NB4 (cell line): ENCODE measurements at regions not wholly inside any gene's neighbourhood (a gene's known extent, or its start where the extent isn't known, plus 50 kb on each side); places are given as distances from the start of the nearest gene placed in this dataset.

Source experiments
- DNase-seq: peaks from one replicate; pipeline ENCODE4 v3.0.0; 2010; ENCODE audit warnings: low read depth
- H3K4me3 ChIP-seq: one replicate; pipeline ENCODE4 v1.5.1; 2011; ENCODE audit warnings: mild to moderate bottlenecking, low read depth, low read length, moderate library complexity
- MAX ChIP-seq: IDR thresholded peaks from 2 replicates; pipeline ENCODE4 v1.6.1; 2011; ENCODE audit warnings: low read depth, low read length
- MYC ChIP-seq: IDR thresholded peaks from 2 replicates; pipeline ENCODE4 v1.6.1; 2011; ENCODE audit warnings: low read depth, low read length
- POLR2A ChIP-seq: IDR thresholded peaks from 2 replicates; pipeline ENCODE4 v1.6.1; 2011; ENCODE audit warnings: mild to moderate bottlenecking; ENCODE audit not compliant: insufficient read length; ENCODE audit errors: extremely low read depth
- TF ChIP-seq, protein P1 (sequence below): IDR thresholded peaks from one replicate; pipeline ENCODE4 v1.5.1; 2012; ENCODE audit warnings: low read depth, low read length

DNA sequence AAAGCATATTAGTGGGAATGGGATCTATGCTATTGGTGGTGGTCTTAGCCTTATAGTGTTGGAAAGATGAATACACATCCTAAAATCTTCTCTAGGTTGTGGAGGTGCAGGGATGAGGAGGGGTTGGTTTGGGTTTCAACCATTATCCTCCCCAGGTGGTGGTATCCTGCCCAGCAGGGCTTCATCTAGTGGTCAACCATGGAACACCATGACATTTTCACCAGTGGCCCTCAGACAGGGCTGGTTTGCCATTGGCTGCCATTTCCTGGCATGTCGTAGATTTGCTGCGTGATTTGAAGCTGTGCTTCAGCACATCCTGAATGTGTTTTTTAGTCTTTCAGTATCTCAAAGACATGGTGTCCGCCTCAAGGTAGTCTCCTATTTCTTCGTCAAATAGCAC is 391.2 kb upstream of the HNRNPA3 start:
- TF ChIP-seq, protein P1, sequence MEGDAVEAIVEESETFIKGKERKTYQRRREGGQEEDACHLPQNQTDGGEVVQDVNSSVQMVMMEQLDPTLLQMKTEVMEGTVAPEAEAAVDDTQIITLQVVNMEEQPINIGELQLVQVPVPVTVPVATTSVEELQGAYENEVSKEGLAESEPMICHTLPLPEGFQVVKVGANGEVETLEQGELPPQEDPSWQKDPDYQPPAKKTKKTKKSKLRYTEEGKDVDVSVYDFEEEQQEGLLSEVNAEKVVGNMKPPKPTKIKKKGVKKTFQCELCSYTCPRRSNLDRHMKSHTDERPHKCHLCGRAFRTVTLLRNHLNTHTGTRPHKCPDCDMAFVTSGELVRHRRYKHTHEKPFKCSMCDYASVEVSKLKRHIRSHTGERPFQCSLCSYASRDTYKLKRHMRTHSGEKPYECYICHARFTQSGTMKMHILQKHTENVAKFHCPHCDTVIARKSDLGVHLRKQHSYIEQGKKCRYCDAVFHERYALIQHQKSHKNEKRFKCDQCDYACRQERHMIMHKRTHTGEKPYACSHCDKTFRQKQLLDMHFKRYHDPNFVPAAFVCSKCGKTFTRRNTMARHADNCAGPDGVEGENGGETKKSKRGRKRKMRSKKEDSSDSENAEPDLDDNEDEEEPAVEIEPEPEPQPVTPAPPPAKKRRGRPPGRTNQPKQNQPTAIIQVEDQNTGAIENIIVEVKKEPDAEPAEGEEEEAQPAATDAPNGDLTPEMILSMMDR, result peak; percentile 13
- no peak for TF ChIP-seq MAX
- no peak overlapping the region for H3K4me3 ChIP-seq
- DNase-seq, result no peak

- no peak overlapping the region for H3K4me3 ChIP-seq
- TF ChIP-seq POLR2A (no peak), MYC (no peak), MAX (no peak)
- DNase-seq, result no peak
Measured at GRCh38 chr2:176822060-176822459, 390.5 kb upstream of the HNRNPA3 start.

GRCh38 chr2:176826356-176826755 is 386.2 kb upstream of the HNRNPA3 start:
- no peak for TF ChIP-seq MYC
- TF ChIP-seq, protein P1, result no peak
- TF ChIP-seq MAX, result no peak
- TF ChIP-seq POLR2A, result no peak
- no peak overlapping the region for H3K4me3 ChIP-seq
- no peak for DNase-seq

DNA sequence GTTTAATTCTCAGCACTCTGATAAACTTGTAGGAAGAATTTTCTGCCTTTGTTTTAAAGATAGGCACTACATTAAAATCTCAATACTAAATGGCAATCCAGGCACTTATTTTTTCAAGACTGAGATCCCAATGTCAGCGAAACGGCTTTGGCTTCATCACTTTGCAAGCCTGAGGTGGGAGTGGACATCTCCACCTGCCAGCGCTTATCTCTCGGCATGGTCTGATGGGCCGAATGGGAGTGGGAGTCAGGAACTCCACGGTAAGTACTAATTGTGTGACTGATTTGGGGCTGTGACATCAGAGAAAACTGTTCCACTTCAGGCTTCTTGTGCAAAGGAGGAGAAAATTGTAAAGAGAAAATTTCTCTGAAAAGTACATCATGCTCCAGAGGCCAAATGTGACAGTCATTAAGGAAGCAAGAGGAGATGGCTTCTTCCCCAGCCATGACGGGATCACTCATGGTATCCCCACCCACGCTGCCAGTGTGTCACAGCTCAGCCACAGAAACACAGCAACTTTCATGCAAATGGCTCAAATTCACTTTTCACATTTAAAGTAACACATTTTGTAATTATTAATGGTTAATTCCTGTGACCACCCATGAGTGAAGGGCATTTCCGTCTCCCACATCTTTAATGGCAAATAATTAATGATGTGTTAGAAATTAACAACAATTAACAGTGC is 385.5 kb upstream of the HNRNPA3 start:
- TF ChIP-seq MYC (no peak), POLR2A (no peak), MAX (no peak)
- TF ChIP-seq, protein P1, result no peak
- DNase-seq, result no peak
- H3K4me3 ChIP-seq, result no peak overlapping the region

DNA sequence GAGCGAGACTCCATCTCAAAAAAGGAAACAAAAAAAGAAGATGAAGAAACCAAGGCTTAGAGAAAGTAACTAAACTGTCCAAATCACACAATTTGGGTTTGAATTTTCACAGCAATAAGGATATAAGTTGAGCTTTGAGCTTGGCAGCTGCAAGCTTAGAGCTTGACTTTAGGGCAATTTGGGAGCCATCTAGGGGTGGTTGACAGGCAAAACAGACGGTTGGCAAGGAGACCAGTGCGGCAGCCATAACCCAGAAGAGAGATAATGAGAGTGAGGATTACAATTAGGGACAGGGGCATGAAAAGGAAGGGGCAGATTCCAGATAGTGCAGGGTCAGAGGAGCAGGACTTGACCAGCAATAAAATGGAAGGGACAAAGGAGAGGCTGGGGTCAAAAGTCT is 382.2 kb upstream of the HNRNPA3 start:
- H3K4me3 ChIP-seq, result no peak overlapping the region
- peak; percentile 36 for DNase-seq
- no peak for TF ChIP-seq POLR2A
- no peak for TF ChIP-seq MAX
- TF ChIP-seq MYC, result no peak
- TF ChIP-seq, protein P1, result no peak

- TF ChIP-seq, protein P1, result no peak
- TF ChIP-seq MYC (no peak), MAX (no peak), POLR2A (no peak)
- no peak overlapping the region for H3K4me3 ChIP-seq
- no peak for DNase-seq
Measured at GRCh38 chr2:176832086-176832485, 380.5 kb upstream of the HNRNPA3 start.
